ENCODE measurements at regions not wholly inside any gene's neighbourhood (a gene's known extent, or its start where the extent isn't known, plus 50 kb on each side); places are given as distances from the start of the nearest gene placed in this dataset.

DNA sequence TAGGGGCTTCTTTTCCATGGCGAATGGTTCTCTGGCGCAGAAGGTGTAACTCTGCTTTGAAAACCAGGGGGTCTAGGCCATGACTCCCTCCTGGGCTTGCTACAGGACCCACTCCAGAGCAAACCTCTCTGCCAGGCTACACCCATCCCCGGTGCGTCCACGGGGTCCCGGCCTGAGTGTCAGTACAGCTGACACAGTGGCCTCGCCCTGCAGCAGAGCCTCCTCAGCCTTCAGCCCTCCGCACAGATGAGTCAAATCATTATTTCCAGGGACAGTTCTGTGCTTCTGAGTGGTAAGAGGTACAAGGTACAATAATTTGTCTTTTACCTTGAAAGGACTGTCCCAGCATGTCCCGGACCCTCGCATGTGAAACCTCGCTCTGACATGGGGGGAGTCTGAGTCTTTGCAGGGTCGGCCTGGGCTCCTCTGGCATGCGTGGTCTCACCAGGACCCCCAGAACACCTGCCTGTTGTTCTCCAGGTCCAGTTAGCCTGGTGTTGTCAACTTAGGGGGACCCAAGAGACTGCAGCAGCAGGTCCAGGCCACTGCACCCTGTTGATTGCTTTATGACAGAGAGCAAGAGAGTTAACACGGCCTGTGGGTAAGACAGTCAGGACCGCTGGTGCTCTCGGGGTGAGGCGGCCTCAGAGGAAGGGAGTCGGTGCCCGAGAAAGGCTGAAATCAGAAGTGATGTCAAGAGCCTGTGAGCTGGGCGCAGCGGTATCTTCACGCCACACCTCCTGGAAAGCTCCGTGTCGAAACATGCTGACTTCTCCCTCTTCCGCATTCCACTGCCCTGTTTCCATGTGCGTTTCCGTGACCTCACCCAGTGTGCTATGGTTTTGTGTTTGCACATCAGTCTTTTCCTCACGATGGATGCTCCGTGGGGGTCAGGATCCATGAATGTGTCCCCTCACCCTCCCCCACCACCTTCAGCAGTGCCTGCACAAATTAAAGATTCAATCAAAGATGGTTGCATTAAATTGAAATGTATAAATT is 340.1 kb downstream of the EIPR1 start:
- no peaks in the 10 kb centered on the region for H3K27me3 ChIP-seq (replicated peaks; ENCODE audit: insufficient read depth)
- H3K27ac ChIP-seq: no peak overlapping the region
- intact Hi-C loops (cut with DNase I): no loop called here
- no peaks in the 10 kb centered on the region for H3K36me3 ChIP-seq
- DNase-seq (ENCODE audit: low spot score): no peak
- TF ChIP-seq, protein P1, sequence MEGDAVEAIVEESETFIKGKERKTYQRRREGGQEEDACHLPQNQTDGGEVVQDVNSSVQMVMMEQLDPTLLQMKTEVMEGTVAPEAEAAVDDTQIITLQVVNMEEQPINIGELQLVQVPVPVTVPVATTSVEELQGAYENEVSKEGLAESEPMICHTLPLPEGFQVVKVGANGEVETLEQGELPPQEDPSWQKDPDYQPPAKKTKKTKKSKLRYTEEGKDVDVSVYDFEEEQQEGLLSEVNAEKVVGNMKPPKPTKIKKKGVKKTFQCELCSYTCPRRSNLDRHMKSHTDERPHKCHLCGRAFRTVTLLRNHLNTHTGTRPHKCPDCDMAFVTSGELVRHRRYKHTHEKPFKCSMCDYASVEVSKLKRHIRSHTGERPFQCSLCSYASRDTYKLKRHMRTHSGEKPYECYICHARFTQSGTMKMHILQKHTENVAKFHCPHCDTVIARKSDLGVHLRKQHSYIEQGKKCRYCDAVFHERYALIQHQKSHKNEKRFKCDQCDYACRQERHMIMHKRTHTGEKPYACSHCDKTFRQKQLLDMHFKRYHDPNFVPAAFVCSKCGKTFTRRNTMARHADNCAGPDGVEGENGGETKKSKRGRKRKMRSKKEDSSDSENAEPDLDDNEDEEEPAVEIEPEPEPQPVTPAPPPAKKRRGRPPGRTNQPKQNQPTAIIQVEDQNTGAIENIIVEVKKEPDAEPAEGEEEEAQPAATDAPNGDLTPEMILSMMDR (IDR thresholded peaks at IDR 0.05): no peak
- TF ChIP-seq POLR2A (IDR thresholded peaks at IDR 0.05): no peak
- TF ChIP-seq POLR2AphosphoS5 (IDR thresholded peaks at IDR 0.05): no peak
- no peak overlapping the region for H3K4me3 ChIP-seq
- H3K9me3 ChIP-seq: no peaks in the 10 kb centered on the region
- 87% methylated on average over 29 of the region's 29 CpGs for WGBS
- H3K4me1 ChIP-seq (replicated peaks): no peaks in the 10 kb centered on the region

DNA sequence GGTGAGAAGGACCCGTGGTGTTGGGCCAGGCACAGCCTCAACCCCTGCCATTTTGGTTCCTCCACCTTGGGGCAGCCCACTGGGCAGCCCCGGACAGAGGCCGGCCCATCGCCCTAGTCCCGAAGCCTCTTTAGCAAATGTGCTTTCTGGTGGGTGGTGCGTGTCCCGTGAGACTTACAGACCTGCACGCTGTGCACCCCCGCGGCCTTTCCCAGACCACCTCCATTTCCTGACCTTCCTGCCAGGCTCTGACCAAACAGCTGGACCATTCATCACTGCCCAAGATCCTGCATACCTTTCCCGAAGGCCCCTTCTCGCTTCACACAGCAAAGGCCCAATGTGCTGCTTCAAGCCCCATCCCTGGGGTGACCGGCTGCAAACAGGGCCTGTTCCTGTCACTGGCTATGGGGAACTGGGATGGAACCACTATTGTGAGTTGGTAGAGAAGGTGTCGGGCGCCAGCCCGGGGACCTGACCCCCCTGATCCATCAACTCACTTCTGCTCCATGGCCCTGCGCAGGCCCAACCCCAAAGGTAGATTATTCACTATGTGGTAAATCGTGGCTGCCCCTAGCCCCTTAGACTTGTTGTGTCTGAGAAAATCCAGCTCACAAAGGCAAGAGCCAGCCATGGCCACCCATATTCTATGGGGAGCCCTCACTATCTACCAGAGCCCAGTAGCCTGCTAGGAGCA is 341.0 kb downstream of the EIPR1 start:
- H3K4me1 ChIP-seq (replicated peaks): no peaks in the 10 kb centered on the region
- H3K36me3 ChIP-seq: no peaks in the 10 kb centered on the region
- H3K27me3 ChIP-seq (replicated peaks; ENCODE audit: insufficient read depth): no peaks in the 10 kb centered on the region
- no peaks in the 10 kb centered on the region for H3K9me3 ChIP-seq
- TF ChIP-seq POLR2AphosphoS5 (IDR thresholded peaks at IDR 0.05) (no peak), POLR2A (IDR thresholded peaks at IDR 0.05) (no peak)
- TF ChIP-seq, protein P1 (IDR thresholded peaks at IDR 0.05): no peak
- WGBS: 95% methylated on average over 18 of the region's 18 CpGs
- no peak for DNase-seq (ENCODE audit: low spot score)
- H3K27ac ChIP-seq: no peak overlapping the region
- intact Hi-C loops (cut with DNase I): no loop called here
- no peak overlapping the region for H3K4me3 ChIP-seq

DNA sequence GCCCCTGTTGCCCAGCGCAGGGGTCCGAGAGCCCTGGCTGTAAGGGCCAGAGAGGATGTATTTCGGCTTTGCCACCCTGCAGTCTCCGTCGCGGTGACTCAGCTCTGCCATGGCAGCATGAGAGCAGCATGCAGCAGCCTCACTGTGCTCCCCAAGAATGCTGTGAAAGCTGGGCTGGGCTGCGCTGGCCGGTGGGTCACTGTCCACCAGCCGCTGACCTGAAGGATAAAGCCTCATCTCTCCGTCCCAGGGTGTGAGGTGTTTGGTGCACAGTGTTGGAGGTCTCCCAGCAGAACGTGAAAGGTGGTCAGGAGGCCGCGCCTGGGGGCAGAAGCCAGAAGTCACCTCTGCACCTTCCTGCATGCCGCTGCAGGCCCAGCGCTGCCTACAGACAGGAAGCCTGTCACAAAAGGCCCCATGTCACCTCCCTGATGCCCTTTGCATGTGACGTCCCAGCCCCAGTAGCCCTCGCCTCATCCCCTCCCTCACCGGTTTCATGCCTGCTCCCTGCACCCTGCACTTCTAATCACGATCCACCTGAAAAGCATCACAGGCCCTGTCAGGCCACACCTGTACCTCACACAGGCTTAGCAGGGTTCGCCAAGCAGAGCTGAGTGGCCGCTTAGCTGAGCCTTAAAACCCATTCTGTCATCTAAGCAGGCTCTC is 342.1 kb downstream of the EIPR1 start:
- Histone ChIP-seq H3K4me3 (no peak overlapping the region), H3K36me3 (no peaks in the 10 kb centered on the region), H3K27ac (no peak overlapping the region), H3K9me3 (no peaks in the 10 kb centered on the region), H3K27me3 (replicated peaks; ENCODE audit: insufficient read depth) (no peaks in the 10 kb centered on the region), H3K4me1 (replicated peaks) (no peaks in the 10 kb centered on the region)
- TF ChIP-seq, protein P1 (IDR thresholded peaks at IDR 0.05): no peak
- TF ChIP-seq POLR2A (IDR thresholded peaks at IDR 0.05) (no peak), POLR2AphosphoS5 (IDR thresholded peaks at IDR 0.05) (no peak)
- DNase-seq (ENCODE audit: low spot score): no peak
- WGBS: 89% methylated on average over 20 of the region's 21 CpGs
- intact Hi-C loops (cut with DNase I): no loop called here

DNA sequence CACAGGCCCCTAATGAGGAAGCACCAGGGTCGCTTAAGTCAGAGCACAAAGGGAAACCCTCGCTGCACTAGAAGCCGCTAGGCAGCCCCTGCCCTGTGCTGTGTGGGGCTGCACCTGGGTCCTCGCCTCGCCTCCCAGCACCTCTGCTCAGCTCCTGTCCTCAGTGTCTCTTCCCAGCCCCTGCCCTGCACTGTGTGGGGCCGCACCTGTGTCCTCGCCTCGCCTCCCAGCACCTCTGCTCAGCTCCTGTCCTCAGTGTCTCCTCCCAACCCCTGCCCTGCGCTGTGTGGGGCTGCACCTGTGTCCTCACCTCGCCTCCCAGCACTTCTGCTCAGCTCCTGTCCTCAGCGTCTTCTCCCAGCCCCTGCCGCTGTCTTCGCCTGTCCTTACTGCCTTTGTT is 342.8 kb downstream of the EIPR1 start:
- Histone ChIP-seq H3K9me3 (no peaks in the 10 kb centered on the region), H3K4me1 (replicated peaks) (no peaks in the 10 kb centered on the region), H3K4me3 (no peak overlapping the region), H3K36me3 (no peaks in the 10 kb centered on the region), H3K27me3 (replicated peaks; ENCODE audit: insufficient read depth) (no peaks in the 10 kb centered on the region), H3K27ac (no peak overlapping the region)
- TF ChIP-seq POLR2A (IDR thresholded peaks at IDR 0.05): no peak
- TF ChIP-seq, protein P1 (IDR thresholded peaks at IDR 0.05): no peak
- TF ChIP-seq POLR2AphosphoS5 (IDR thresholded peaks at IDR 0.05): no peak
- intact Hi-C loops (cut with DNase I): no loop called here
- no peak for DNase-seq (ENCODE audit: low spot score)
- 86% methylated on average over 13 of the region's 13 CpGs for WGBS
